NCI-H1694 treated with DMSO at 0.1 percent for 48 hours (cell line): ENCODE measurements at regions not wholly inside any gene's neighbourhood (a gene's known extent, or its start where the extent isn't known, plus 50 kb on each side); places are given as distances from the start of the nearest gene placed in this dataset.

Experiments used
- DNase-seq: peaks from one replicate; lab custom pipeline; 2025; lab: John Stamatoyannopoulos, UW

GRCh38 chr2:111652681-111653080 lies 231.3 kb downstream of the ANAPC1 start:
- no peak for DNase-seq

- DNase-seq = no peak
Observed at GRCh38 chr2:111653103-111653624, 230.8 kb downstream of the ANAPC1 start.

DNA sequence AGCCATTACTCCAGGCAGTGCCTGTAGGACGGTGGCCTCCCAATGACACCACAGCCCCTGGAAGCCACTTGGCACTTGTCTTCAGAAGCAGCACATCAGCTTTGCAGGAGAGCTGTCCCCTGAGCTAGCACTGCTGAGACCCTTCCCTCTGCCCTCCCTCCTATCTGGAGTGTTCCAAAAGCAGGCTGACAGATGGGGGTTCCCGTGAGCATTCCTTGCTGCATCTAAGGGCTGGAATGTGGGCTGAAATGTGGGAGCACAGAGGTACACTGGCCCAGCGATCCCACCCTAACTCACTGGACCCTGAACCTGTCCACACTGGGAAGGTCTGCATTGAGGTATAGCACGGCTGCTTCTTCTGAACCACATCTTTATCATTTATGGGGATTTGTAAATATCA lies 230.1 kb downstream of the ANAPC1 start:
- no peak for DNase-seq

GRCh38 chr2:111654829-111655228 lies 229.2 kb downstream of the ANAPC1 start:
- no peak for DNase-seq

GRCh38 chr2:111656436-111656835 lies 227.6 kb downstream of the ANAPC1 start:
- DNase-seq = no peak

GRCh38 chr2:111656894-111657293 lies 227.1 kb downstream of the ANAPC1 start:
- no peak for DNase-seq

GRCh38 chr2:111657351-111657975 lies 226.5 kb downstream of the ANAPC1 start:
- no peak for DNase-seq

DNA sequence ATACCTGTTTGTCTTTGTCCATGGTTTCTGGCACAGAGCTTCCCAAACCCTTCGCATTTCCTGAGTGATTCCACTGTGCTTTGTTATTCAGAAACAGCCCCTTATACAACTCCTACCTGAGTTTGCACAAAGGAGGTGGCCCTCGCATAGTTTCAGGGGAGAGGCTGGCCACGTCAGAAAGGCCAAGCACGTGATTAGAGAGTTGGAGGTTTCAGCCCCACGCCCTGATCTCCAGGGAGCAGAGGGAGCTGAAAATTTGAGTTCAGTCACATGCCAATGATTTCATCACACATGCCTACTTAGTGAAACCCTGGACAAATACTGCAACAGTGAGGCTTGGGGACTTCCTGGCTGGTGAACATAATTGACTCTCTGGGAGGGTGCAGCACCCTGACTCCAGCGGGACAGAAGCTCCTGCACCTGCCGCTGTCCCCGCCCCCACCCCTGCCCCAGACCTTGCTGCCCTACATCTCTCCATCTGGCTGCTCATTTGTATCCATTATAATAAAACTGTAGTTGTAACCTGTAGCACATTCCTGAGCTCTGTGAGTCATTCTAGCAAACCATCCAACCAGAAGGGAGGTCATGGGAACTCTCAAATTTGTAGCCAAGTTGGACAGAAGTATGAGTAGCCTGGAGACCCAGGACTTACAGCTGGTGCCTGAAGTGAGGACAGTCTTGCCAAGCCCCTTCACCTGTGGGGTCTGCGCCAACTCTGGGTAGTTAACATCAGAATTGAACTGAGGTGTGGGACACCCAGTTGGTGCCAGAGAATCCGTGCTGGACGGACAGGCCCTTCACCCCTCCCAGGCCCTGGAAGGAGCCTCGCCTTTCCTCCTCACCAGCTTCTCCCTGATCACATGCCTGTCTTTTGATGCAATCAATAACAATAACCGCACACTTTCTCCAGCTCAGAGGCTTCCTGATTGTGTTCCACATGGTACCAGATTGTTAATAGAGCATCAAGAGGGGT lies 224.3 kb downstream of the ANAPC1 start:
- no peak for DNase-seq

- DNase-seq = no peak
Observed at GRCh38 chr2:111660811-111661210, 223.2 kb downstream of the ANAPC1 start.

DNA sequence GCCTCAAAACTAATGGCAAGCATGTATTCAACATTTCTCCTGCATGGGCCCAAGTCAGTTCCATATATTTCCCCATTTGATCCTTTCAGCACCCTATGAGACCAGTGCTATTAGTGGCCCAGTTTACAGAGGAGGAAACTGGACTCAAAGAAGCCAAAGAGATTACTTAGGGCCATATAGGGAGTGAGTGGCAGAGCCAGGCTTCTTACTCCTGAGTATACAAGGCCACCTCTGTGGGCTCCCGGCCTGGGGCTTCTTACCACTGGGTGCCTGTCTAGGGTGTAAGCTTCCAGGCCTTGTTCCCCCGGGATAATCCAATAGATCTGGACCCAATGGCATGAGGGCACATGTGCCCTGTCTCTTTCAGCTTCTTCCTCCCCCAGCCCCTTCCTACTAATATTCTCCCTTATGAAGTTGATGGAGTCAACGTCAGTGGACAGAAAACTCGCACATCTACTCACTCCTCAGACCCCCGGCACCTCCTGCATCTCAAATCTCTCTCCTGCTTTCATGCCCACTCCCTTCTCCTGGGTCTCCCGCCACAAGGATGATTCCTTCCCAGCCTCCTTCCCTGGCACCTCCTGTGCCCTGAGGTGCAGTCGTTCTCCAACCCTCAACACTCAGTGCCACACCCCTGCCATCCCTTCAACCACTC lies 222.6 kb downstream of the ANAPC1 start:
- DNase-seq = no peak

DNA sequence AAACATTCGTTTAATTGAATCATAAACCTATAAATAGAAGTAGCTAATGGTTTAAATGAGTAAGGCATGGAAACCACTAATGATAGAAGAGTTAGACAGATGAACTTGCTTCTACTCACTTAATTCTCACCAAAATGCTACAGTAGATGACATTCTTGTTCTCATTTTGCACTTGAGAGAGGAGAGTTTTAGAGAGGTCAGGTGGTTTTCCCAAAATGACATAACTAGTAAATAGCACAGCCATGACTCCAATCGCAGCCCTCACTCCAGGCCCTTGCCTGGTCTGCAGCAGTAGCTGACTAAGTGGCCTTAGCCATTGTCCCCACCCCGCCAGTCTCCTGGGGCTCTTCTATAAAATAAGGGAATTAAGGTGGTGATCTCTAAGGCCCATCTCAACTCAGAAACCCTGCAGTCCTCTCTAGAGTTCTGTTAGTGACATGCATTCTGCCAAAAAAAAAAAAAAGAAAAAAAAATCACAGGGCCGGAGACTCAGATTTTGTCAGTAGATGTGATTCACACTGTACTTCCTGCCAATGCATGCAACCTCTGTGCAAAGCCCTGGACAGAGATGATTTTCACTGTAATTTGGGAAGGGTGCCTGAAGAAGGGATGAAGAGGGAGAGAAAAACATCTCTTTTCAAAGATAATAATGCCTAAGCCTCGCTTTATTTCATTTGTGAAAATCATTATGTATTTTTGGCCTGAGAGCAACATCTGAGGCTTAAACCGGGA lies 221.8 kb downstream of the ANAPC1 start:
- no peak for DNase-seq

DNA sequence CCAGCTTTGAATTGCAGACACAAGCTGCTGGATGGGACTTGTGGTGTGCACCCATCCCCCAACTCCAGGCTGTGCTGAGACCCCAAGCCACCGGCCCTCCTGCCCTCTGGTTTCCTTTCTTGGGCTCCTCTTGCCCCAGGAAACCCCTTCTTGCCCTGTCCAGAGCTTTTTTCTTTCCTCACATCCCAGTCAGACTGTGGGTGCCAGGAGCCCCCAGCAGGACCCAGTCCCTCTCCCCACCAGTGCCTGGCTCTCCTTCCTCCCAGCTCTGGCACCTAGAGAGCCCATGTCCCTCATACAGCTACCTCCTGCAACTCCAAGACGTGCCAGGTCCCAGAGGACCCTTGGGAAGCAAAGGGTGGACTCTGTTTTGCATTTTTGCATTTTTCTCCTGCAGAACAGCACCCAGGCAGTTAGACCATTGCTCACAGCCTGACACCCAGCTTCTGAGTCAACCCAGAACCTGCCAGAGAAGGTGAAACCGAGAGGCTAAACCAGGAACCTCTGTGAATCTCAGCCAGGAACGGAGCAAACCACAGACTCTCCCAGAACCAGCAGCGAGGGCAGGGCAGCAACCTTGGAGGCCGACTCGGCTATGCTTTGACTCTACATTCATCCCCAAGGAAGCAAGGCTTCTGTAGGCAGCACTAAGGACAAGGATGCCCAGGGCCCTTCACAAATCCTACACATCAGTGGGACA lies 221.1 kb downstream of the ANAPC1 start:
- DNase-seq = no peak

- DNase-seq = no peak
Observed at GRCh38 chr2:111663471-111664274, 220.3 kb downstream of the ANAPC1 start.

GRCh38 chr2:111664275-111664850 lies 219.6 kb downstream of the ANAPC1 start:
- no peak for DNase-seq

DNA sequence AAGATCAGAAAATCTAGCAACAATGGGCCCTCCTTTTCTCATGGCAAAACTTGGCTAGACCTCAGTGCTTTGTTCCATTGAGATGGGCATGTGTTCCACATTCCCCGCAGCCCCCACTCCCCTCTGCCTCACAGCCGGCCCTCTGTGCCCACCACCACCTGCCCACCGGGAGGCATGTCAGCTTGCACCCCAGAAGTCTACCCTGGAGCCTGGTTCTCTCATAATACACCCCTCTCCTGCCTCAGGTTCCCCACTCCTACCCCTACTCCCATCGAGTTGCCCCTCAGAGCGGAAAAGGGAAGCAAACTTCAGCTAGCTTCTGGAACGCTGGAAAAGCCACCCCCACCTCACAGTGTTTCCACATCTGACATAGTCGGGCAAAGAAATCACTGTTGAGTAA lies 219.0 kb downstream of the ANAPC1 start:
- DNase-seq = no peak

- no peak for DNase-seq
Observed at GRCh38 chr2:111665551-111666116, 218.4 kb downstream of the ANAPC1 start.

DNA sequence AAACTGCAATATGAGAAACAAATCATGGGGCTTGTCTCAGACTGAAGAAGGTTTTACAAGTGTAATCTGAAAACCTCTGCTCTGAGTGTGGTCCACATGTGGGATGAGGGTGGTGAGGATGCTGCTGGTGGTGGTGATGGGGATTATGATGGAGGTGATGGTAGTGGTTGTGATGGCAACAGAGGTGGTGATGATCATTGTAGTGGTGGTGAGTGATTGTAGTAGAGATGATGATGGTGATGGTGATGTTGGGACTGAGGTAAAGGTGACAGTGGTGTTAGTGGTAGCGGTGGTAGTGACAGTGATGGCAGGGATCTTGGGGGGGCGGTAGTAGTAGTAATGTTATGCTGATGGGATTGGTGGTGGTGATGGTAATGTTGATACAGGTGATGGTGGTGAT lies 217.8 kb downstream of the ANAPC1 start:
- no peak for DNase-seq

GRCh38 chr2:111667001-111667400 lies 217.0 kb downstream of the ANAPC1 start:
- DNase-seq = no peak

GRCh38 chr2:111667542-111668273 lies 216.3 kb downstream of the ANAPC1 start:
- DNase-seq = no peak
